GM12873 (cell line): ENCODE measurements at regions not wholly inside any gene's neighbourhood (a gene's known extent, or its start where the extent isn't known, plus 50 kb on each side); places are given as distances from the start of the nearest gene placed in this dataset.

ENCODE experiments used
- TF ChIP-seq, protein P1 (sequence below): IDR thresholded peaks from 2 replicates; pipeline ENCODE4 v1.5.1; 2012; ENCODE audit warnings: low read depth, mild to moderate bottlenecking, moderate library complexity, low read length, control low read depth; ENCODE audit not compliant: insufficient read depth; ENCODE audit errors: missing control alignments

DNA sequence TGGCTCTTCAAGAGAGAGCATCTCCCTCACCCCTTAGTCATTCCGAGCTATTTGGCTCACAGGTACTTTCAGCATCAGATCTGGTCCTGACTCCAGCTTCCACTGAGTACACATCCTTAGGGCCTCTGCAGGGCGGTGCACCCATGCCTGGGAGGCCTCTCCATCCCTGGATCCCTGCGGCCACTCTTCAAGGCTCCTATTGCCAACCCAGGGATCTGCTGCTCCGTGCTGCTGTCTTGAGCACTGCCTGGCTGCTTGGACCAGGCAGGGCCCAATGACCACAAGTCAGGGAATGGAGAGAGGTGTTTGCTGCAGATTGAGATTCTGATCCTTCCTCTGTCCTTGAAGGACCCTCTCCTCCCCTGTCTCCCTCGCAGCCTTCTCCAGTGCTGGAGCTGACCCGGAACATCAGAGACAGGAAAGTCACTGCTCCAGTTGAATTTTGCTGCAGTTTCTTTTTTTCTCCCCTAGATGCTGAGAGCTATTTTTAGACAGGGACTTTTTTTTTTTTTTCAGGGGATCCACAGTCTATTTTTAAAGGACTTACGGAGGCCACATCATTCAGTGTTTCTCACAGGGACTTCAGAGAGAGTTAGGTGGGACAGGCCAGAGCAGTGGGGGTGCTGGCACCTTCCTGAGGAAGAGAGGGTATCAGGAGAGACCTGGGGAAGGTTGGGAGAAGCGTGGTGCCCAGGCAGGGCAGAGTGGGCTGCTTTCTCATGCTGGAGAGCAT, 50.1 kb upstream of the KCNA1 start:
- TF ChIP-seq, protein P1, sequence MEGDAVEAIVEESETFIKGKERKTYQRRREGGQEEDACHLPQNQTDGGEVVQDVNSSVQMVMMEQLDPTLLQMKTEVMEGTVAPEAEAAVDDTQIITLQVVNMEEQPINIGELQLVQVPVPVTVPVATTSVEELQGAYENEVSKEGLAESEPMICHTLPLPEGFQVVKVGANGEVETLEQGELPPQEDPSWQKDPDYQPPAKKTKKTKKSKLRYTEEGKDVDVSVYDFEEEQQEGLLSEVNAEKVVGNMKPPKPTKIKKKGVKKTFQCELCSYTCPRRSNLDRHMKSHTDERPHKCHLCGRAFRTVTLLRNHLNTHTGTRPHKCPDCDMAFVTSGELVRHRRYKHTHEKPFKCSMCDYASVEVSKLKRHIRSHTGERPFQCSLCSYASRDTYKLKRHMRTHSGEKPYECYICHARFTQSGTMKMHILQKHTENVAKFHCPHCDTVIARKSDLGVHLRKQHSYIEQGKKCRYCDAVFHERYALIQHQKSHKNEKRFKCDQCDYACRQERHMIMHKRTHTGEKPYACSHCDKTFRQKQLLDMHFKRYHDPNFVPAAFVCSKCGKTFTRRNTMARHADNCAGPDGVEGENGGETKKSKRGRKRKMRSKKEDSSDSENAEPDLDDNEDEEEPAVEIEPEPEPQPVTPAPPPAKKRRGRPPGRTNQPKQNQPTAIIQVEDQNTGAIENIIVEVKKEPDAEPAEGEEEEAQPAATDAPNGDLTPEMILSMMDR, result no peak
